ENCODE measurements at regions not wholly inside any gene's neighbourhood (a gene's known extent, or its start where the extent isn't known, plus 50 kb on each side); places are given as distances from the start of the nearest gene placed in this dataset.
"Not testable (repeated sequence)": the region's sequence is repeated elsewhere in the genome, so short reads cannot be mapped to it uniquely, and the experiment has no call there.

- no peaks in the 10 kb centered on the region for H3K36me3 Mint-ChIP-seq
- Histone ChIP-seq H3K4me1 (ENCODE audit: control insufficient read depth in 2 of 2, insufficient read depth in 2 of 2, low read length in 2 of 2) (no peaks in the 10 kb centered on the region), H3K27me3 (ENCODE audit: control insufficient read depth in 2 of 2, insufficient read depth in 2 of 2, low read length in 2 of 2) (no peaks in the 10 kb centered on the region), H3K27ac (ENCODE audit: low read depth, low read length) (no peak overlapping the region), H3K9me3 (ENCODE audit: control insufficient read depth in 2 of 3, low read length in 3 of 3) (no peaks in the 10 kb centered on the region), H3K36me3 (ENCODE audit: control insufficient read depth in 2 of 3, insufficient read depth in 3 of 3, low read length in 3 of 3) (no peaks in the 10 kb centered on the region), H3K4me3 (ENCODE audit: low read length) (no peak overlapping the region)
- no peaks in the 10 kb centered on the region for H3K27me3 Mint-ChIP-seq
- ChIA-PET CTCF (no interaction called here), POLR2A (no interaction called here)
- DNase-seq (no peak), ATAC-seq (no peak)
- H3K4me3 Mint-ChIP-seq: no peak overlapping the region
- intact Hi-C loops (cut with micrococcal nuclease): no loop called here
- H3K9me3 Mint-ChIP-seq: peaks cover 0 to 15% (median 5%) of the 10 kb centered on the region in 11 donors
- H3K4me1 Mint-ChIP-seq: no peaks in the 10 kb centered on the region
- no peak overlapping the region for H3K27ac Mint-ChIP-seq
Measured at GRCh38 chr12:16785524-16785923, 179.6 kb upstream of the LMO3 start.

- intact Hi-C loops (cut with micrococcal nuclease); H3K36me3 Mint-ChIP-seq: not testable (repeated sequence)
Measured at GRCh38 chr12:16769129-16769528, 163.2 kb upstream of the LMO3 start.

GRCh38 chr12:16766736-16767135 is 160.8 kb upstream of the LMO3 start:
- Mint-ChIP-seq H3K9me3 (peaks cover 9 to 48% (median 21%) of the 10 kb centered on the region in 11 donors), H3K4me3 (no peak overlapping the region), H3K4me1 (no peaks in the 10 kb centered on the region), H3K27ac (no peak overlapping the region), H3K27me3 (no peaks in the 10 kb centered on the region), H3K36me3 (no peaks in the 10 kb centered on the region)
- Histone ChIP-seq H3K4me3 (ENCODE audit: low read length) (no peak overlapping the region), H3K4me1 (ENCODE audit: control insufficient read depth in 2 of 2, insufficient read depth in 2 of 2, low read length in 2 of 2) (no peaks in the 10 kb centered on the region), H3K27me3 (ENCODE audit: control insufficient read depth in 2 of 2, insufficient read depth in 2 of 2, low read length in 2 of 2) (no peaks in the 10 kb centered on the region), H3K9me3 (ENCODE audit: control insufficient read depth in 2 of 3, low read length in 3 of 3) (no peaks in the 10 kb centered on the region), H3K27ac (ENCODE audit: low read depth, low read length) (no peak overlapping the region), H3K36me3 (ENCODE audit: control insufficient read depth in 2 of 3, insufficient read depth in 3 of 3, low read length in 3 of 3) (no peaks in the 10 kb centered on the region)
- ATAC-seq (no peak), DNase-seq (no peak)
- intact Hi-C loops (cut with micrococcal nuclease): no loop called here
- CTCF ChIA-PET: no interaction called here
- POLR2A ChIA-PET: no interaction called here

More at GRCh38 chr12:16769129-16769528, 163.2 kb upstream of the LMO3 start:
- H3K27me3 Mint-ChIP-seq; H3K4me3 ChIP-seq (ENCODE audit: low read length); ATAC-seq; POLR2A ChIA-PET; H3K27ac Mint-ChIP-seq; H3K4me1 ChIP-seq (ENCODE audit: control insufficient read depth in 2 of 2, insufficient read depth in 2 of 2, low read length in 2 of 2); H3K4me1 Mint-ChIP-seq; H3K27me3 ChIP-seq (ENCODE audit: control insufficient read depth in 2 of 2, insufficient read depth in 2 of 2, low read length in 2 of 2); H3K9me3 ChIP-seq (ENCODE audit: control insufficient read depth in 2 of 3, low read length in 3 of 3); DNase-seq; CTCF ChIA-PET; H3K4me3 Mint-ChIP-seq; H3K27ac ChIP-seq (ENCODE audit: low read depth, low read length); H3K36me3 ChIP-seq (ENCODE audit: control insufficient read depth in 2 of 3, insufficient read depth in 3 of 3, low read length in 3 of 3): not testable (repeated sequence)
- H3K9me3 Mint-ChIP-seq: peaks cover 12 to 50% (median 26%) of the 10 kb centered on the region in 11 donors

GRCh38 chr12:16763901-16764300 is 157.9 kb upstream of the LMO3 start:
- Histone ChIP-seq H3K36me3 (ENCODE audit: control insufficient read depth in 2 of 3, insufficient read depth in 3 of 3, low read length in 3 of 3) (no peaks in the 10 kb centered on the region), H3K27me3 (ENCODE audit: control insufficient read depth in 2 of 2, insufficient read depth in 2 of 2, low read length in 2 of 2) (no peaks in the 10 kb centered on the region), H3K4me3 (ENCODE audit: low read length) (no peak overlapping the region), H3K27ac (ENCODE audit: low read depth, low read length) (no peak overlapping the region), H3K9me3 (ENCODE audit: control insufficient read depth in 2 of 3, low read length in 3 of 3) (no peaks in the 10 kb centered on the region), H3K4me1 (ENCODE audit: control insufficient read depth in 2 of 2, insufficient read depth in 2 of 2, low read length in 2 of 2) (no peaks in the 10 kb centered on the region)
- Mint-ChIP-seq H3K9me3 (peaks cover 3 to 25% (median 9%) of the 10 kb centered on the region in 11 donors), H3K4me3 (no peak overlapping the region), H3K27me3 (no peaks in the 10 kb centered on the region), H3K27ac (no peak overlapping the region), H3K36me3 (no peaks in the 10 kb centered on the region), H3K4me1 (no peaks in the 10 kb centered on the region)
- no peak for ATAC-seq
- POLR2A ChIA-PET: no interaction called here
- DNase-seq: no peak
- intact Hi-C loops (cut with micrococcal nuclease): no loop called here
- CTCF ChIA-PET: no interaction called here

GRCh38 chr12:16756833-16757555 is 151.0 kb upstream of the LMO3 start:
- POLR2A ChIA-PET: no interaction called here
- CTCF ChIA-PET: no interaction called here
- Histone ChIP-seq H3K4me1 (ENCODE audit: control insufficient read depth in 2 of 2, insufficient read depth in 2 of 2, low read length in 2 of 2) (no peaks in the 10 kb centered on the region), H3K9me3 (ENCODE audit: control insufficient read depth in 2 of 3, low read length in 3 of 3) (no peaks in the 10 kb centered on the region), H3K27me3 (ENCODE audit: control insufficient read depth in 2 of 2, insufficient read depth in 2 of 2, low read length in 2 of 2) (no peaks in the 10 kb centered on the region), H3K27ac (ENCODE audit: low read depth, low read length) (no peak overlapping the region), H3K36me3 (ENCODE audit: control insufficient read depth in 2 of 3, insufficient read depth in 3 of 3, low read length in 3 of 3) (no peaks in the 10 kb centered on the region), H3K4me3 (ENCODE audit: low read length) (no peak overlapping the region)
- no peaks in the 10 kb centered on the region for H3K4me1 Mint-ChIP-seq
- H3K27ac Mint-ChIP-seq: no peak overlapping the region
- H3K27me3 Mint-ChIP-seq: no peaks in the 10 kb centered on the region
- intact Hi-C loops (cut with micrococcal nuclease): no loop called here
- H3K36me3 Mint-ChIP-seq: no peaks in the 10 kb centered on the region
- no peak overlapping the region for H3K4me3 Mint-ChIP-seq
- DNase-seq (no peak), ATAC-seq (no peak)
- H3K9me3 Mint-ChIP-seq: peaks cover 0 to 7% (median under 1%) of the 10 kb centered on the region in 11 donors

- intact Hi-C loops (cut with micrococcal nuclease): no loop called here
- H3K4me1 ChIP-seq (ENCODE audit: control insufficient read depth in 2 of 2, insufficient read depth in 2 of 2, low read length in 2 of 2): no peaks in the 10 kb centered on the region
Measured at GRCh38 chr12:16730772-16731171, 124.8 kb upstream of the LMO3 start.

GRCh38 chr12:16726879-16727278 is 120.9 kb upstream of the LMO3 start:
- no peaks in the 10 kb centered on the region for H3K36me3 Mint-ChIP-seq
- peaks cover 0 to 9% (median 2%) of the 10 kb centered on the region in 11 donors for H3K9me3 Mint-ChIP-seq
- ATAC-seq (no peak), DNase-seq (no peak)
- no peaks in the 10 kb centered on the region for H3K4me1 Mint-ChIP-seq
- H3K27me3 Mint-ChIP-seq: no peaks in the 10 kb centered on the region
- H3K27me3 ChIP-seq (ENCODE audit: control insufficient read depth in 2 of 2, insufficient read depth in 2 of 2, low read length in 2 of 2): no peaks in the 10 kb centered on the region
- H3K4me3 Mint-ChIP-seq: no peak overlapping the region
- POLR2A ChIA-PET: no interaction called here
- H3K27ac Mint-ChIP-seq: no peak overlapping the region
- no peak overlapping the region for H3K27ac ChIP-seq (ENCODE audit: low read depth, low read length)
- no peaks in the 10 kb centered on the region for H3K36me3 ChIP-seq (ENCODE audit: control insufficient read depth in 2 of 3, insufficient read depth in 3 of 3, low read length in 3 of 3)
- H3K4me3 ChIP-seq (ENCODE audit: low read length): no peak overlapping the region
- intact Hi-C loops (cut with micrococcal nuclease): no loop called here
- CTCF ChIA-PET: no interaction called here
- no peaks in the 10 kb centered on the region for H3K4me1 ChIP-seq (ENCODE audit: control insufficient read depth in 2 of 2, insufficient read depth in 2 of 2, low read length in 2 of 2)
- H3K9me3 ChIP-seq (ENCODE audit: control insufficient read depth in 2 of 3, low read length in 3 of 3): no peaks in the 10 kb centered on the region

More at GRCh38 chr12:16730772-16731171, 124.8 kb upstream of the LMO3 start:
- H3K36me3 Mint-ChIP-seq: no peaks in the 10 kb centered on the region
- H3K36me3 ChIP-seq (ENCODE audit: control insufficient read depth in 2 of 3, insufficient read depth in 3 of 3, low read length in 3 of 3): no peaks in the 10 kb centered on the region
- no peak overlapping the region for H3K27ac ChIP-seq (ENCODE audit: low read depth, low read length)
- DNase-seq (no peak), ATAC-seq (no peak)
- POLR2A ChIA-PET: no interaction called here
- H3K27me3 ChIP-seq (ENCODE audit: control insufficient read depth in 2 of 2, insufficient read depth in 2 of 2, low read length in 2 of 2): no peaks in the 10 kb centered on the region
- H3K4me3 ChIP-seq (ENCODE audit: low read length): no peak overlapping the region
- no peak overlapping the region for H3K27ac Mint-ChIP-seq
- no peaks in the 10 kb centered on the region for H3K4me1 Mint-ChIP-seq
- CTCF ChIA-PET: no interaction called here
- no peak overlapping the region for H3K4me3 Mint-ChIP-seq
- no peaks in the 10 kb centered on the region for H3K27me3 Mint-ChIP-seq
- H3K9me3 ChIP-seq (ENCODE audit: control insufficient read depth in 2 of 3, low read length in 3 of 3): no peaks in the 10 kb centered on the region
- peaks cover 0 to 13% (median 3%) of the 10 kb centered on the region in 11 donors for H3K9me3 Mint-ChIP-seq
